B cell (primary cell): ENCODE measurements at regions not wholly inside any gene's neighbourhood (a gene's known extent, or its start where the extent isn't known, plus 50 kb on each side); places are given as distances from the start of the nearest gene placed in this dataset.

Source experiments
- ATAC-seq: fragments of 200-7000 bp; cut with Tn5 transposase; one replicate; pipeline ENCODE4 v1.10.0; 2021; ENCODE audit warnings: low read depth, mild to moderate bottlenecking, moderate number of reproducible peaks, moderate library complexity
- CTCF ChIA-PET: fragments of 350-600 bp; sonication (Branson Sonifier 250); formaldehyde crosslinking; loops from one replicate; lab custom pipeline; 2021; ENCODE audit warnings: antibody characterized with exemption, inconsistent platforms; lab: Charles Lee
- POLR2A ChIA-PET: fragments of 350-600 bp; sonication (Branson Sonifier 250); formaldehyde crosslinking; loops from one replicate; lab custom pipeline; 2021; ENCODE audit warnings: antibody characterized with exemption; lab: Charles Lee
- DNase-seq: peaks from one replicate; pipeline ENCODE4 v3.0.0; 2013
- H2AFZ ChIP-seq: 2 replicates; pipeline ENCODE4 v1.6.1; 2012; ENCODE audit warnings: mild to moderate bottlenecking, low read depth, low read length; ENCODE audit not compliant: insufficient read depth, poor library complexity, severe bottlenecking
- H3K27ac ChIP-seq, 2 donors: 1 replicate in 1 of 2; 2 replicates in 1 of 2; pipeline ENCODE4 v1.5.1; 2012 to 2013; ENCODE audit warnings: low read length in 2 of 2, mild to moderate bottlenecking in 2 of 2, moderate library complexity in 1 of 2
- H3K27me3 ChIP-seq, 4 experiments: fragments of 200-600 bp in 1 of 4; sonication (generic) in 1 of 4; replicated peaks in 1 of 4; 1 replicate in 2 of 4; 2 replicates in 2 of 4; pipeline versions ENCODE4 v1.6.1 to v1.7.0; 2013 to 2016; ENCODE audit warnings: low read length in 3 of 4, mild to moderate bottlenecking in 2 of 4, mixed read lengths in 1 of 4, moderate library complexity in 1 of 4; ENCODE audit not compliant: insufficient read depth in 4 of 4, control insufficient read depth in 3 of 4; ENCODE audit errors: control extremely low read depth in 1 of 4
- H3K36me3 ChIP-seq, 2 experiments: replicated peaks in 1 of 2; 1 replicate in 1 of 2; 2 replicates in 1 of 2; pipeline versions ENCODE4 v1.6.1 to v1.7.1; 2013; ENCODE audit warnings: low read length in 1 of 2; ENCODE audit not compliant: insufficient read depth in 2 of 2, control insufficient read depth in 1 of 2; ENCODE audit errors: control extremely low read depth in 1 of 2, extremely low read depth in 1 of 2
- H3K4me1 ChIP-seq, 2 donors: fragments of 200-600 bp in 1 of 2; sonication (generic) in 1 of 2; 1 replicate in 1 of 2; 2 replicates in 1 of 2; pipeline versions ENCODE4 v1.5.1 to v1.6.1; 2013 to 2017; ENCODE audit warnings: low read length in 2 of 2; ENCODE audit not compliant: control insufficient read depth in 2 of 2, insufficient read depth in 2 of 2
- H3K4me2 ChIP-seq: replicated peaks from 2 replicates; pipeline ENCODE3; 2012; ENCODE audit warnings: mild to moderate bottlenecking, low read depth, low read length; ENCODE audit not compliant: poor library complexity, severe bottlenecking
- H3K4me3 ChIP-seq, 5 experiments: fragments of 200-600 bp in 1 of 5; sonication (generic) in 1 of 5; 1 replicate in 3 of 5; 2 replicates in 2 of 5; pipeline versions ENCODE4 v1.5.1 to v1.7.0; 2011 to 2016; ENCODE audit warnings: low read length in 4 of 5, mild to moderate bottlenecking in 4 of 5, low read depth in 2 of 5, control low read depth in 1 of 5, moderate library complexity in 1 of 5; ENCODE audit not compliant: insufficient read depth in 1 of 5; ENCODE audit errors: control extremely low read depth in 1 of 5, extremely low read depth in 1 of 5
- H3K79me2 ChIP-seq: fragments of 200-600 bp; sonication (generic); one replicate; pipeline ENCODE4 v1.6.0; 2016; ENCODE audit warnings: low read length; ENCODE audit not compliant: control insufficient read depth, insufficient read depth
- H3K9ac ChIP-seq: fragments of 200-600 bp; sonication (generic); 2 replicates; pipeline ENCODE4 v1.6.1; 2017; ENCODE audit warnings: mild to moderate bottlenecking, low read length, moderate library complexity
- H3K9me3 ChIP-seq, 3 donors: one replicate each; pipeline versions ENCODE4 v1.6.1 to v1.7.1; 2013; ENCODE audit warnings: low read length in 2 of 3; ENCODE audit not compliant: control insufficient read depth in 2 of 3, insufficient read depth in 1 of 3; ENCODE audit errors: control extremely low read depth in 1 of 3
- H4K20me1 ChIP-seq: 2 replicates; pipeline ENCODE4 v1.6.0; 2012; ENCODE audit warnings: mild to moderate bottlenecking, low read length; ENCODE audit not compliant: insufficient read depth, control insufficient read depth, poor library complexity, severe bottlenecking
- H3K27ac Mint-ChIP-seq: one replicate; pipeline ENCODE4 v1.8.0; 2021; ENCODE audit warnings: mixed read lengths
- H3K27me3 Mint-ChIP-seq: one replicate; pipeline ENCODE4 v1.8.0; 2021; ENCODE audit warnings: mixed read lengths
- H3K4me1 Mint-ChIP-seq: one replicate; pipeline ENCODE4 v1.8.0; 2021; ENCODE audit warnings: mixed read lengths
- H3K4me3 Mint-ChIP-seq: one replicate; pipeline ENCODE4 v1.8.0; 2021; ENCODE audit warnings: mixed read lengths
- H3K9me3 Mint-ChIP-seq: one replicate; pipeline ENCODE4 v1.8.0; 2022; ENCODE audit warnings: mixed read lengths; ENCODE audit not compliant: insufficient read depth
- EZH2 ChIP-seq: IDR thresholded peaks from 2 replicates; pipeline ENCODE4 v1.6.1; 2012; ENCODE audit warnings: borderline replicate concordance, low read depth, mild to moderate bottlenecking, moderate library complexity, low read length; ENCODE audit not compliant: insufficient read depth, poor library complexity, severe bottlenecking
- WGBS: methylation state at CpG from one replicate; pipeline ENCODE4 v1.1.5; 2013; ENCODE audit warnings: missing lambda C conversion rate; ENCODE audit not compliant: insufficient coverage; 5-methylcytosine and 5-hydroxymethylcytosine counted together
- intact Hi-C: fragments of 100-400 bp; cut with micrococcal nuclease; formaldehyde crosslinking; loops from one replicate; pipeline ENCODE4 v1.10.0; 2022
- TF ChIP-seq, protein P1 (sequence below): fragments of 200-600 bp; IDR thresholded peaks from one replicate; pipeline ENCODE4 v1.8.0; 2022; ENCODE audit warnings: antibody characterized with exemption, mild to moderate bottlenecking

DNA sequence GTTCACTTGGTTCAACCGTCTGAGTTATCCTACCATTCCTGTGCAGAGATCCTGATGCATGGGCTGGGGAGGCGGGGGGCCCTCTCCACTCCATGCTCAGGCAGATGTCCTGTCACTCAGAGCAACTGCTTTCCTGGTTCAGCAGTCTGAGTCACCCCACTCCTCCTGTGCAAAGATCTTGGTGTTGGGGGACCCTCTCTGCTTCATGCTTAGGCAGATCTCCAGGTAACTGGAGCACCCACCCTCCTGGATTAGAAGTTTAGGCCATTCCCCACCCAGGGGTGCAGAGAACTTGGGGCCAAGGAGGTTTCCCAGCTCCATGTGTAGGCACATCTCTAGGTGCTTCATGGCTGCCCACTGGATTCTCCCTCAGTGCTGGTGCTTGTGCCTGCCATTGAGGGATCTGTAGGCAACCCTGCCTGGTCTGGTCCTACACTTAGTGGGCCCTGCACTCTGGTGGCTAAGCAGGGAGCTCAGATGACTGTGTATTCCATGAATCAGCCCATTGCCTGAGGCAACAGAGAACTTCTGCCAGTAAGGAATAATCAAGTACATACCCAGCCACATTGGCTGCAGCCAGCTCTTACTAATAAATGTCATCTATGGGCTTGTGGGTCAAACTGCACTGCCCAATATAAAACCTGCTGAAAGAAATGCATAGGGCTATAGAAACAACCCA, 465.4 kb upstream of the THBS1 start:
- Histone ChIP-seq H3K4me3 (no peak overlapping the region), H3K36me3 (no peaks in the 10 kb centered on the region), H4K20me1 (no peaks in the 10 kb centered on the region), H3K4me1 (no peaks in the 10 kb centered on the region), H3K79me2 (no peaks in the 10 kb centered on the region), H3K27ac (no peak overlapping the region), H2AFZ (no peak overlapping the region), H3K27me3 (no peaks in the 10 kb centered on the region), H3K9me3 (peaks cover 0 to 15% (median 2%) of the 10 kb centered on the region in 3 donors), H3K4me2 (no peak overlapping the region), H3K9ac (no peak overlapping the region)
- no peak for DNase-seq
- Mint-ChIP-seq H3K4me3 (no peak overlapping the region), H3K9me3 (peaks cover 8% of the 10 kb centered on the region), H3K27me3 (peaks cover 12% of the 10 kb centered on the region), H3K27ac (no peak overlapping the region), H3K4me1 (no peaks in the 10 kb centered on the region)
- ChIA-PET CTCF (no interaction called here), POLR2A (no interaction called here)
- TF ChIP-seq, protein P1, sequence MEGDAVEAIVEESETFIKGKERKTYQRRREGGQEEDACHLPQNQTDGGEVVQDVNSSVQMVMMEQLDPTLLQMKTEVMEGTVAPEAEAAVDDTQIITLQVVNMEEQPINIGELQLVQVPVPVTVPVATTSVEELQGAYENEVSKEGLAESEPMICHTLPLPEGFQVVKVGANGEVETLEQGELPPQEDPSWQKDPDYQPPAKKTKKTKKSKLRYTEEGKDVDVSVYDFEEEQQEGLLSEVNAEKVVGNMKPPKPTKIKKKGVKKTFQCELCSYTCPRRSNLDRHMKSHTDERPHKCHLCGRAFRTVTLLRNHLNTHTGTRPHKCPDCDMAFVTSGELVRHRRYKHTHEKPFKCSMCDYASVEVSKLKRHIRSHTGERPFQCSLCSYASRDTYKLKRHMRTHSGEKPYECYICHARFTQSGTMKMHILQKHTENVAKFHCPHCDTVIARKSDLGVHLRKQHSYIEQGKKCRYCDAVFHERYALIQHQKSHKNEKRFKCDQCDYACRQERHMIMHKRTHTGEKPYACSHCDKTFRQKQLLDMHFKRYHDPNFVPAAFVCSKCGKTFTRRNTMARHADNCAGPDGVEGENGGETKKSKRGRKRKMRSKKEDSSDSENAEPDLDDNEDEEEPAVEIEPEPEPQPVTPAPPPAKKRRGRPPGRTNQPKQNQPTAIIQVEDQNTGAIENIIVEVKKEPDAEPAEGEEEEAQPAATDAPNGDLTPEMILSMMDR, result no peak
- no peak for TF ChIP-seq EZH2
- intact Hi-C loops, result no loop called here
- WGBS, result 89% methylated on average over 2 of the region's 2 CpGs
- ATAC-seq, result no peak

DNA sequence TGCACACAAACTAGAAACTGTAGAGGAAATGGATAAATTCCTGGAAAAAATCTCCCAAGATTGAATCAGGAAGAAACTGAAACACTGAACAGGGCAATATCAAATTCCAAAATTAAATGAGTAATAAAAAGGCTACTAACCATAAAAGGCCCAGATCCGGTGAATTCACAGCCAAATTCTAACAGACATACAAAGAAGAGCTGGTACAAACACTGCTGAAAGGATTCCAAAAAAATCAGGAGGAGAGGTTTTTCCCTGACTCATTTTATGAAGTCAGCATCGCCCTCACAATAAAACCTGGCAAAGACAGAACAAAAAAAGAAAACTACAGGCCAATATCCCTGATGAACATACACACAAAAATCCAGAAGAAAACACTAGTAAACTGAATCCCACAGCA, 462.4 kb upstream of the THBS1 start:
- no peak overlapping the region for H3K4me2 ChIP-seq

More for the DNA sequence above, 462.4 kb upstream of the THBS1 start:
- H3K4me3 Mint-ChIP-seq, result no peak overlapping the region
- TF ChIP-seq EZH2, result no peak
- TF ChIP-seq, protein P1, result no peak
- Histone ChIP-seq H3K27me3 (no peaks in the 10 kb centered on the region), H3K79me2 (no peaks in the 10 kb centered on the region), H3K36me3 (no peaks in the 10 kb centered on the region), H3K27ac (no peak overlapping the region), H2AFZ (no peak overlapping the region), H3K4me1 (no peaks in the 10 kb centered on the region), H3K4me3 (no peak overlapping the region), H4K20me1 (no peaks in the 10 kb centered on the region), H3K9me3 (peaks cover 0 to 15% (median 2%) of the 10 kb centered on the region in 3 donors), H3K9ac (no peak overlapping the region)
- ATAC-seq (no peak), DNase-seq (no peak)
- H3K27ac Mint-ChIP-seq, result no peak overlapping the region
- H3K9me3 Mint-ChIP-seq, result peaks cover 8% of the 10 kb centered on the region
- H3K27me3 Mint-ChIP-seq, result peaks cover 4% of the 10 kb centered on the region
- CTCF ChIA-PET, result no interaction called here
- intact Hi-C loops, result no loop called here
- WGBS, result 71% methylated on average over 1 of the region's 2 CpGs
- H3K4me1 Mint-ChIP-seq, result no peaks in the 10 kb centered on the region
- POLR2A ChIA-PET, result no interaction called here
